NK-92 treated with Interleukin-12 subunit alpha and Interleukin-12 subunit beta, amount 100 ng/mL, for 24 hours (cell line): ENCODE measurements at regions not wholly inside any gene's neighbourhood (a gene's known extent, or its start where the extent isn't known, plus 50 kb on each side); places are given as distances from the start of the nearest gene placed in this dataset.

Source experiments
- DNase-seq: peaks from one replicate; lab custom pipeline; 2025; lab: John Stamatoyannopoulos, UW

- DNase-seq: no peak
These were observed 108.1 kb upstream of the DIO3 start for GRCh38 chr14:101453225-101453624.

GRCh38 chr14:101454229-101454628 lies 107.1 kb upstream of the DIO3 start:
- DNase-seq: no peak

DNA sequence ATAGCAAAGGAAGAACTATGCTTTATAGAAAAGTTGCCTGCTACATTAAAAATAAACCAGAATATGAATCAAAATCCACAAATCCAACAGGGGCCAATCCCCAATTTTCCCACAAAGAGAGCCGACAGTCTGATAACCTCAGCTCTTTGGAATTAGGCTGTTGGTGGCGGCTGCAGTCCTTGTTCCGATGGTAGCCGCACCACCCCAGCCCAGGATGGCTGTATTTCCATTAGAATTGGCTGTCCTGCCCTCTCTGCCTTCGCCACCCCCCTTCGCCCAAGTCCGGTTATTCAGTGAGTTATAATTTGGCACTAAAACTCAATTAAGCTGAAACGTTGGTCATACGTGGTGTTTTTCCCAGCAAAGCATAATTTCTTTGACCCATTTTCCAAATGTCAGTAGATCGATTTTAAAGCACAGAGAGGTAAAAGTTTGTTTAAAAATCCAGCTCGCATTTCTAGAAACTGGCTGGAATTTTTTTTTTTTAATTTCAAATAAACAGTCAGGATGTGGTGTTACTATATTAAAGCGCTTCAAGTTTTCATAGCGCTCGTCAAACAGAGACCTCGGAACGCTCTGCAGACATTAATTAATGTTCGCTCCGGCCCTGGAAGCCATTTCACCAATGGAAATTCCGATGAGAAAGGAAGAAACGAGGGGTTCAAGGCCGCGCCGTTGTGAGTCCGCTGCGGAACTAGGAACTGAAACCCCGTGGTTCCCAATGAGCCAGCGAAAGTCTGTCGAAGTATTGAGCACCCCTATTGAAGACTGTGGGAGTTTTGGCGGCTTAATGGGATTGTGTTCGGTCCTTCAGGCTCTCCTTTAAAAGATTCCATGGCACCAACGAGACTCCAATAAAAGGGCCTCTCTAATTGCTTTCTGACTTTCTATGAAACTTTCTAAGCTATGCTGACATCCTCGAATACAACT lies 104.8 kb upstream of the DIO3 start:
- no peak for DNase-seq

DNA sequence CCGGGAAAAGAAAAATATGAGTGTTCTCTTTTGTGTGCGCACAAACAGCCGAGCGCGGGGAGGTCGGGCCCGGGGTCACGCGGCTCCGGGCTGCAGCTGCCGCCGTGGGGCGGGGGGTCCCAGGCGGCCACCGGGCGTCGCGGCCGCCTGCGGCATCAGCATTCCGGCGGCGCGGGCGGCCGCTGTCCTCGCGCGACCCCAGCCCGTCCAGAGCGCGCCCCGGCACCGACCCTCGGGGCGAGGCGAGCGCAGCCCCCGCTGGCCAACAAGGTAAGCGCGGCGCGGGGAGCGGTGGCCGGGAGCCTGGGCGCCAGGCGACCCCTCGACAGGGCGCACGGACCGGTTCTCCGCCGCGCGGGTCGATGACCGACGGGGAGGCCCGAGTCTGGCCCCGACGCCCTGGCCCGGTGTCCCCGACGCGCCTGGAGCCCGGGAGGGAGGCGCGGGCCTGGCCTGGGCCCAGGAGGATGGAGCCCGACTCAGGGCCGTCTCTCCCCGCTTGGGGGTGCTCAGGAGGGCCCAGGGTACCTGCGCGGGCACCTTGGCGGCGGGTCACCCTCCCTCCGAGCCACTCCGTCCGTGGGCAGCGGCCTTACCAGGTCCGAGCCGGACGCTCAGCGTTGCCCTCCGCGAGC lies 103.9 kb upstream of the DIO3 start:
- DNase-seq: no peak

- DNase-seq: no peak
These were observed 103.2 kb upstream of the DIO3 start for GRCh38 chr14:101457936-101458740.

DNA sequence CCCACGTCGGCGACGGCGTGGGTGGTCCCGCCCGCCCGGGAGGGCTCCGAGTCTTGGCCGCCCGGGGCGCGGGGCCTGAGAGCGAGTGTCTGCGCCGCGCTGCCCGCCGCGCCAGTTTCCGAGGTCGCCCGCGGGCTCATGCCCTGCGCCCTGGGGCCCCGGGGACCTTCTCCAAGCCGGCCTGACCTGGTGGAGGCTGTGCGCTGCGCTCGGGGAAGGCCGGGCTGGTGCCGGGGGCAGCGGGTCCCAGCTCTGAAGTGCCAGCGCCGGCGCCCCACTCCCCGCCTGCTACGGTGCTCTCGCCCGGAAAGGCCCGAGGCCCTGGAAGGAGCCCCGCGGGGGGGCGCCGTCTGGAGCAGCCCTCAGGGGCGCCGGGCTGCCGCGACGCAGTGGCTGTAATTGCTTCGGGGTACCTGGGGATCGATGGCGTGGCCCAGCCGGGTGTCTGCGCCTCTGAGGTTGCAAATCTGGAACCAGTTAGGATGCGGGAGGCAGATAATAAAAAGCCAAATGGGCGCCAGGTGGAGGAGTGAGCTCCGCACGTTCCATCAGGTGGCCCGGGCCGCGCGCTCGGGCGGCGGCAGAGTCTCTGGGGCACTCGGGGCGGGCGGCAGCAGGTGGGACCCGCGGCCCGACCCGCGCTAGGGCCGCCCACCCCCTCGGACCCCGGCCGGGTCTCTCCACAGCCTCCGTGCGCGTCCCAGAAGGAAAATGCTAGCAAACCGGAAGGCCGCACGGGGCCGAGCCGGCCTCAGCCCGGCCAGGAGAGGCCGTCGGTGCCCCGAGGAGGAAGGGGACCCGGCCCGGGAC lies 102.3 kb upstream of the DIO3 start:
- no peak for DNase-seq

- no peak for DNase-seq
These were observed 101.8 kb upstream of the DIO3 start for GRCh38 chr14:101459551-101459900.

GRCh38 chr14:101460521-101460920 lies 100.8 kb upstream of the DIO3 start:
- no peak for DNase-seq

DNA sequence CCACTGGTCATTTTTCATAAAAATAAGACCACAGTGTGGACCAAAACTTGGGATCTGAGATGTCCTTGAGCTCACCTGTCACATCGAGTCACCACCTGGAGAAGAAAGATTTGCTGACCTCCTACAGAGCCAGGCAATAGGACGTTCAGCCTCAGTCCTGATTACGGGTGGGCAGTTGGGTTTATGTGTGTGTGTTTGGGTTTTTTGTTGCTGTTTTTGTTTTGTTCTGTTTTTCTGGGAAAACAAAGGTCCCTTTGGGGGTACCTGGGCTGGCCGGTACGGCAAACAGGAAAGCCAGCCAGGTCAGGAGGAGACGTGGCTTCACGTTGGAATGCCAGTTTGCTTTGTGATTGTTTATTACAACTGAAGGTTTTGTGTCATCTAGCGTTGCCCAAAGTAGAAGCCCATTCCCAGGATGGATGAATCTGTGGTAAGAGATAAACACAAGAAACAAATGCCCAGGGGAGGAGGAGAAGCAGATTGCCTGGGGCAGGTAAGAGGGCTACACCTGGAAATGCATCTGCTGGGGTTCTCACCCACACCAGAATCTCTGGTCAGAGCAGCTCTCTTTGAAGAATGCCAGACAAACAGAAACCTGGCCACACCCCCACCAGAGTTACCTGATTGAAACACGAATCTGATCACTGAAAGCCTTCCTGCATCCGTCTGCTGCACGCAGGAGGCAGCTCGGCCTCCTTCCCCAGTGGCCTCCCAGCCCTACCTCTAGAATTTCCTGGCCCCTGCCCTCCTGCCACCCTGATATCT lies 100.1 kb upstream of the DIO3 start:
- DNase-seq: no peak

- no peak for DNase-seq
These were observed 99.4 kb upstream of the DIO3 start for GRCh38 chr14:101461891-101462290.

- no peak for DNase-seq
These were observed 98.3 kb upstream of the DIO3 start for GRCh38 chr14:101462726-101463565.

- DNase-seq: no peak
These were observed 97.6 kb upstream of the DIO3 start for GRCh38 chr14:101463566-101464171.

DNA sequence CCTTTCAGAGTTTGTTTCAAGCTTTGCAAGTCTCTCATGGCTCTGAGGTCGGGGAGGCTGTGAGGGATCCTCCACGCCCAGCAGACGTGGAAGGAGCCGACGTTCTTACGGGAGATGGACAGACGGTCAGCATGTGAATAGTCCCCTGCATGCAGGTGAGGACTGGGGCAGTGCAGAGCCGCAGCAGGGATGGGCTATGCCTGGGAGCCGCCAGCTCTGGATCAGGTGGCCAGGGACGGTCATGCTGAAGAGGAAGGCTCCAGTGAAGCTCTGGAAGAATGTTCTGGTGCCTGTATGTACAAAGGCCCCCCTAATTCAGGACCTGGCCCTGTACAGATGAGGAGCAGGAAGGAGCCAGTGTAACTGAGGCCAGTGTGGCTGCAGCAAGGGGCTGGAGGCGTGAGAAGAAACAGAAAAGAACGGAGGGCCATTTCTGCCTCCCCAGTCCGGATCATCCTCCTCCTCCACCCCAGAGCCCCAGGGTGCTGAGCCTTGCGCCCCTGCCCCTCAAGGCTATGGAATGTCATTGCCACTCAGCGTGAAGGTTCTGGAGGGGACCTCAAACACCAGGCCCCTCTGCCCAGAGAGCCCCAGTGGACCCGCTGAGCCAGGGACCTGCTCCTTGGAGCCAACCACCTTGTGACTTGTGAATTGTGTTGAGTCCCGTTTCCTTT lies 96.8 kb upstream of the DIO3 start:
- no peak for DNase-seq

DNA sequence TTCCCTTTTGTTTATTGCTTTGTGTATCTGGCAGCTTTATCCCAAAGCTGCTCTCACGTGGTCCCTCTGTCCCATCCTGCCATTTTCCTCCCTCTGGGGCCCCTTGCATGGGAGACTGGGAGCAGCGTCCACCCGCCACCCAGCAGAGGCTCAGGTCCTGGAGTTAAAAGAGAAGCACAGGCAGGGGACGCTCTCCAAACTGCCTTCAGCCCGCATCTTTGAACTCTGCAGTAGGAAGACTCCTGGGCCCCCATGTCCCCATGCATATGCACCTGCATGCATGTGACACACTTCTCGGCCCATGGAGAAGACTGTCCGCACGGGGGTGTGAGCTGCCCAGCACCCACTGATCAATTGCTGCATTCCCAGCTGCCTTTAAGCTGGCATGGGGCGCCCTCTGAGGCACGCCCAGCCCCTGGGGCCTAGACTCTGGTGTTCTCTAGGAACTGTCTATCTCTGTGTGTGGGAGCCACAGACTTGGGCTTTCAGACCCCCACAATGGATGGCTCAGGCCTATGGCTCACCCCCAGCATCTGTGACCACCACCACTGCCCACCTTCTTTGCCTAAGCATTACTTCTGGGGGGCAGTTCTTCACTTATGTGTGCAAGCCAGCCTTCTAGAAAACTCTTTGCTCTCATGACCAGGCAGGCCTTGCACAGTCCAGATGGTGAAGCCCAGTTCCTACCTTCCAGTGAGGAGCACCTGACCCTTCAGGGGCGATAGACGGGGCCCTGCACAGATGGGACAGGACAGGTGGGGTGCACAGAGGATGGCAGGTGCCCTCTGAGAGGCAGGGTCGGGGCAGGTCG lies 96.1 kb upstream of the DIO3 start:
- DNase-seq: no peak

- DNase-seq: no peak
These were observed 95.4 kb upstream of the DIO3 start for GRCh38 chr14:101465795-101466448.

DNA sequence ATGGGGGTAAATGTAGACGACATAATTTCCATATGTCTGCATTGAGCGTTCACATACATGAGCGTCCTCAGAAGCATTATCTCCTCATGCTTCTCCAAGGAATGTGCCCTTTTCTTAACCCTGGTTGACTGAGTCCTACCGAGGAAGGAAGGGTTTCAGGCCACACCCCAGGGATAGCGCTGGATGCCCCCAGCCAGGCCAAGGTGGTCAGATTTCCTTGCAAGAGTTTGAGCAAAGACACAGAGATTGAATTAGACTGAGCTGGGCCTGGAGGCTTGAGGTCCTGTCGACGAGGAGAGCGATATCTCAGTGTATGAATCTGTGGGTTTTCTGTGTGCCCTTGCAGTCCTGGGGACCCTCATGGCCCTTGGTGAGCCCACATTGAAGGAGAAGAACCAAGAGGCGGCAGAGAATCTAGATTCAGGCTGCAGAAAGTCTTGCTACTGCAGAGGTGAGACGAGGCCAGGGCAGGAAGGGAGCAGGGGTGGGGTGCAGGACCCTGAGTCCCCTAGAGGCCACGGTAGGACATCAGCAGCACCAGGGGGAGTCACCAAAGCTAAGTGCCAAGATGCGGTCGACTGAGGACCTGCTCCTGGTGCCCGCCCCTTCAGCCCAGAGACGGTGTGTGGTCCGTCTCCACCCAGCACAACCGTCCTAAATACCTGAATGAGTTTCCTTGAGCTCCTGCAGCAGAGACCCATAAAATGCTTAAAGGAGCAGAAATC lies 94.7 kb upstream of the DIO3 start:
- DNase-seq: no peak
